GM18868 (cell line): ENCODE measurements at regions not wholly inside any gene's neighbourhood (a gene's known extent, or its start where the extent isn't known, plus 50 kb on each side); places are given as distances from the start of the nearest gene placed in this dataset.

Source experiments
- ATAC-seq: cut with Tn5 transposase; IDR thresholded peaks from one replicate; pipeline ENCODE4 v1.9.1; 2021; ENCODE audit warnings: mild to moderate bottlenecking, moderate library complexity; ENCODE audit not compliant: unreplicated experiment

- no peak for ATAC-seq
These were observed 239.6 kb downstream of the SOX9 start for GRCh38 chr17:72360386-72360940.

GRCh38 chr17:72361892-72362291 lies 241.1 kb downstream of the SOX9 start:
- no peak for ATAC-seq

GRCh38 chr17:72362376-72363088 lies 241.7 kb downstream of the SOX9 start:
- no peak for ATAC-seq

GRCh38 chr17:72363089-72363610 lies 242.3 kb downstream of the SOX9 start:
- ATAC-seq: no peak

- ATAC-seq: no peak
These were observed 245.1 kb downstream of the SOX9 start for GRCh38 chr17:72365857-72366414.

GRCh38 chr17:72366626-72367025 lies 245.8 kb downstream of the SOX9 start:
- no peak for ATAC-seq

GRCh38 chr17:72368191-72368590 lies 247.4 kb downstream of the SOX9 start:
- ATAC-seq: no peak

GRCh38 chr17:72369366-72369765 lies 248.5 kb downstream of the SOX9 start:
- no peak for ATAC-seq

GRCh38 chr17:72370819-72371218 lies 250.0 kb downstream of the SOX9 start:
- ATAC-seq: no peak

GRCh38 chr17:72372185-72372584 lies 251.4 kb downstream of the SOX9 start:
- no peak for ATAC-seq

- ATAC-seq: no peak
These were observed 253.3 kb downstream of the SOX9 start for GRCh38 chr17:72373910-72374741.

GRCh38 chr17:72376526-72377345 lies 255.9 kb downstream of the SOX9 start:
- no peak for ATAC-seq

- no peak for ATAC-seq
These were observed 257.9 kb downstream of the SOX9 start for GRCh38 chr17:72378414-72379390.

GRCh38 chr17:72379516-72379915 lies 258.7 kb downstream of the SOX9 start:
- ATAC-seq: no peak

- no peak for ATAC-seq
These were observed 259.3 kb downstream of the SOX9 start for GRCh38 chr17:72380120-72380519.

GRCh38 chr17:72380737-72381136 lies 259.9 kb downstream of the SOX9 start:
- ATAC-seq: no peak

- ATAC-seq: no peak
These were observed 261.0 kb downstream of the SOX9 start for GRCh38 chr17:72381597-72382397.

GRCh38 chr17:72382971-72383722 lies 262.3 kb downstream of the SOX9 start:
- ATAC-seq: no peak
